Cardiac muscle cell (in vitro differentiated cells and primary cell): ENCODE measurements at regions not wholly inside any gene's neighbourhood (a gene's known extent, or its start where the extent isn't known, plus 50 kb on each side); places are given as distances from the start of the nearest gene placed in this dataset.
A peak's percentile ranks its signal among the peaks of the same experiment; 100 is the strongest.

Experiments used
- DNase-seq, 2 donors: peaks; one replicate each; pipeline versions ENCODE4 v3.0.0 to v3.0.0-alpha.2; 2010 to 2017; ENCODE audit warnings: low read depth in 1 of 2, low spot score in 1 of 2
- H3K27ac ChIP-seq: fragments of 200-600 bp; sonication (generic); 2 replicates; pipeline ENCODE4 v1.5.1; 2016
- H3K27me3 ChIP-seq: fragments of 200-600 bp; sonication (generic); 2 replicates; pipeline ENCODE4 v1.6.0; 2016; ENCODE audit warnings: control low read depth
- H3K36me3 ChIP-seq: fragments of 200-600 bp; sonication (generic); 2 replicates; pipeline ENCODE4 v1.5.1; 2016; ENCODE audit warnings: control low read depth
- H3K4me1 ChIP-seq: fragments of 200-600 bp; sonication (generic); 2 replicates; pipeline ENCODE4 v1.8.1; 2017; ENCODE audit warnings: low read depth, mild to moderate bottlenecking, mixed run types
- H3K4me3 ChIP-seq: fragments of 200-600 bp; sonication (generic); 2 replicates; pipeline ENCODE4 v1.5.1; 2016; ENCODE audit warnings: mild to moderate bottlenecking
- H3K9me3 ChIP-seq: fragments of 200-600 bp; sonication (generic); 2 replicates; pipeline ENCODE4 v1.5.1; 2017; ENCODE audit warnings: low read depth, mild to moderate bottlenecking, control low read depth
- TF ChIP-seq, protein P1 (sequence below): IDR thresholded peaks from 2 replicates; pipeline ENCODE4 v1.5.1; 2012; ENCODE audit warnings: low read depth, mild to moderate bottlenecking, low read length

- H3K27me3 ChIP-seq = no peaks in the 10 kb centered on the region
- H3K4me1 ChIP-seq = no peaks in the 10 kb centered on the region
- no peaks in the 10 kb centered on the region for H3K36me3 ChIP-seq
- no peak overlapping the region for H3K27ac ChIP-seq
- TF ChIP-seq, protein P1, sequence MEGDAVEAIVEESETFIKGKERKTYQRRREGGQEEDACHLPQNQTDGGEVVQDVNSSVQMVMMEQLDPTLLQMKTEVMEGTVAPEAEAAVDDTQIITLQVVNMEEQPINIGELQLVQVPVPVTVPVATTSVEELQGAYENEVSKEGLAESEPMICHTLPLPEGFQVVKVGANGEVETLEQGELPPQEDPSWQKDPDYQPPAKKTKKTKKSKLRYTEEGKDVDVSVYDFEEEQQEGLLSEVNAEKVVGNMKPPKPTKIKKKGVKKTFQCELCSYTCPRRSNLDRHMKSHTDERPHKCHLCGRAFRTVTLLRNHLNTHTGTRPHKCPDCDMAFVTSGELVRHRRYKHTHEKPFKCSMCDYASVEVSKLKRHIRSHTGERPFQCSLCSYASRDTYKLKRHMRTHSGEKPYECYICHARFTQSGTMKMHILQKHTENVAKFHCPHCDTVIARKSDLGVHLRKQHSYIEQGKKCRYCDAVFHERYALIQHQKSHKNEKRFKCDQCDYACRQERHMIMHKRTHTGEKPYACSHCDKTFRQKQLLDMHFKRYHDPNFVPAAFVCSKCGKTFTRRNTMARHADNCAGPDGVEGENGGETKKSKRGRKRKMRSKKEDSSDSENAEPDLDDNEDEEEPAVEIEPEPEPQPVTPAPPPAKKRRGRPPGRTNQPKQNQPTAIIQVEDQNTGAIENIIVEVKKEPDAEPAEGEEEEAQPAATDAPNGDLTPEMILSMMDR = no peak
- no peak for DNase-seq
- H3K4me3 ChIP-seq = no peak overlapping the region
- no peaks in the 10 kb centered on the region for H3K9me3 ChIP-seq
Observed at GRCh38 chr3:159723295-159723694, 265.3 kb upstream of the IL12A start.

DNA sequence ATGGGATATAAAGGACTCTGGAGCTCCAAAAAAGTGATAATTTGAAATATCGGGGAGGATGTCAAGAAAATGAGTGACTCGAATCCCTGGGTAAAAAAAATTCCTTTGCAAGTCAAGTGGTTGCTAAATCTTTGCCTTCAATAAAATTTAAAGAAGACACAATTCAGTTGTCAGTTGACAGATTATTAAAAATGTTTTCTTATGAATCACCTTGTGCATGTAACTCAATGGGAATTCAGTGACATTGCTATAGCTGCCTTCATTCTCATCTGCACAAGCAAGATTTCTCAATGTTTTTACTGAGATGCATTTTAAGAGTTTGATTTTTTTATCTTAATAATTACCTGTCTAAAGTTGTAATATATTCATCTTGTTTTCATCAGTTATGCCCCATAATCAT, 264.0 kb upstream of the IL12A start:
- Histone ChIP-seq H3K27me3 (no peaks in the 10 kb centered on the region), H3K4me3 (no peak overlapping the region), H3K27ac (no peak overlapping the region), H3K36me3 (no peaks in the 10 kb centered on the region), H3K4me1 (no peaks in the 10 kb centered on the region), H3K9me3 (no peaks in the 10 kb centered on the region)
- TF ChIP-seq, protein P1 = no peak
- DNase-seq = no peak

DNA sequence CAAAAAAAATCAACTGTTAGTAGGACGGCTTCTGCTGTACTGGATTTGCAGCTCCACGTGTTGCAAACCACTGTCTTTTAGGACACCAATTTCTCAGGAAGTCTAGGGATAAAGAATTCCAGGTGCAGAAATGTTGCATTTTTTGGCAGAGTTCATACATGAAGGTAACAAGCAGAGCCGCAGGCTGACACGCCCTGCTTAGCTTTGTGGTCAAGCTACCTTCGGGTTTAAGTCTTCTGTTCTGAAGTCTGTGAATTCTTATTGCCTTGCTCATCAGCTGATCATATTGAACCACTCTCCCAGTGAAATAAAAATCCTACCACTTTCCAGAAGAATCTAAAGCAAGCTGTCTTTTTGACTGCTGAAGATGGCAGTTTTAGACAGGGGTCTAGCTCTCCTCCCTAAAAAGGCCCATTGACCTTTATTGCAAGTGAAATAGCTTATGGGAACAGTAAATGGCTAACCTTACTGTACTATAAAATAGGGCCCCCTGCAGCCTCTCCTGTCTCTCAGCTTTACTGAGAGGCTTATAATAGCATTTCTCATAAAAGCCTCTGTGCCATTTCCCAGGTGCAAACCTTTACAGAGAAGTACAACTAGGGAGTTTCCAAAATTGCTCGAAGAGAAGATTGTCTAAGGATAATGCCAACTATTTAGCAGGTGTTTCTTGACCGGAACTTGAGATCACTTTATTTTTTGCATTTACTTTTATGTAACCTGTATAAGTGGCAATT, 262.2 kb upstream of the IL12A start:
- Histone ChIP-seq H3K9me3 (no peaks in the 10 kb centered on the region), H3K27ac (no peak overlapping the region), H3K4me3 (no peak overlapping the region), H3K36me3 (no peaks in the 10 kb centered on the region), H3K27me3 (no peaks in the 10 kb centered on the region), H3K4me1 (no peaks in the 10 kb centered on the region)
- DNase-seq = no peak
- TF ChIP-seq, protein P1 = no peak

GRCh38 chr3:159727506-159727905, 261.1 kb upstream of the IL12A start:
- TF ChIP-seq, protein P1 = no peak
- Histone ChIP-seq H3K9me3 (no peaks in the 10 kb centered on the region), H3K4me1 (peaks cover 7% of the 10 kb centered on the region), H3K4me3 (no peak overlapping the region), H3K27ac (no peak overlapping the region), H3K36me3 (no peaks in the 10 kb centered on the region), H3K27me3 (no peaks in the 10 kb centered on the region)
- DNase-seq = peak in 1 of 2 donors; percentile 12

GRCh38 chr3:159731254-159731653, 257.4 kb upstream of the IL12A start:
- Histone ChIP-seq H3K36me3 (no peaks in the 10 kb centered on the region), H3K4me1 (peaks cover 17% of the 10 kb centered on the region), H3K4me3 (no peak overlapping the region), H3K9me3 (no peaks in the 10 kb centered on the region), H3K27ac (peak overlapping the region; percentile 95), H3K27me3 (no peaks in the 10 kb centered on the region)
- TF ChIP-seq, protein P1 = no peak
- DNase-seq = no peak
